H1 (cell line): ENCODE measurements at regions not wholly inside any gene's neighbourhood (a gene's known extent, or its start where the extent isn't known, plus 50 kb on each side); places are given as distances from the start of the nearest gene placed in this dataset.

Experiments used
- CTCF ChIA-PET: fragments of 300-600 bp; sonication (Branson Sonifier 250); formaldehyde crosslinking; loops from one replicate; lab custom pipeline; 2021; ENCODE audit not compliant: partially characterized antibody; lab: Charles Lee
- POLR2A ChIA-PET: fragments of 300-600 bp; sonication (Branson Sonifier 250); formaldehyde crosslinking; loops from one replicate; lab custom pipeline; 2021; ENCODE audit warnings: inconsistent platforms; ENCODE audit not compliant: partially characterized antibody; lab: Charles Lee
- DNase-seq, 2 experiments: peaks; one replicate each; pipeline versions ENCODE4 v3.0.0 to v3.0.0-alpha.2; 2010 to 2022; ENCODE audit warnings: low spot score in 2 of 2, low read depth in 1 of 2, mixed read lengths in 1 of 2
- FAIRE-seq: peaks from 2 replicates; lab custom pipeline; 2011; peaks lifted over from hg19 to GRCh38; lab: Jason Lieb, UNC
- H2AFZ ChIP-seq: 2 replicates; pipeline ENCODE4 v1.8.1; 2012; ENCODE audit warnings: low read length, inconsistent platforms
- H2AK5ac ChIP-seq: 2 replicates; pipeline ENCODE4 v1.6.1; 2013; ENCODE audit warnings: low read depth, low read length
- H2BK120ac ChIP-seq: replicated peaks from 2 replicates; pipeline ENCODE3; 2013; ENCODE audit warnings: low read depth, low read length, inconsistent platforms
- H2BK12ac ChIP-seq: 2 replicates; pipeline ENCODE4 v1.6.1; 2013; ENCODE audit warnings: low read depth, low read length
- H2BK15ac ChIP-seq: 2 replicates; pipeline ENCODE4 v1.6.1; 2013; ENCODE audit warnings: low read length
- H2BK20ac ChIP-seq: 2 replicates; pipeline ENCODE4 v1.6.1; 2013; ENCODE audit warnings: low read length
- H2BK5ac ChIP-seq: 2 replicates; pipeline ENCODE4 v1.6.1; 2013; ENCODE audit warnings: low read depth, low read length
- H3K14ac ChIP-seq: 2 replicates; pipeline ENCODE4 v1.6.1; 2013; ENCODE audit warnings: inconsistent platforms; ENCODE audit not compliant: insufficient read length
- H3K18ac ChIP-seq: 2 replicates; pipeline ENCODE4 v1.6.1; 2013; ENCODE audit warnings: low read length; ENCODE audit errors: extremely low read depth
- H3K23ac ChIP-seq: 2 replicates; pipeline ENCODE4 v1.6.1; 2013; ENCODE audit warnings: inconsistent platforms; ENCODE audit not compliant: insufficient read length
- H3K23me2 ChIP-seq: 2 replicates; pipeline ENCODE4 v1.6.1; 2013; ENCODE audit warnings: low read depth, low read length
- H3K27ac ChIP-seq: 2 replicates; pipeline ENCODE4 v1.6.1; 2011; ENCODE audit warnings: low read depth, low read length, inconsistent platforms
- H3K27me3 ChIP-seq, 4 experiments: replicated peaks in 1 of 4; 1 replicate in 1 of 4; 2 replicates in 3 of 4; pipeline versions ENCODE4 v1.6.1 to v1.8.1; 2011 to 2013; ENCODE audit warnings: low read length in 3 of 4, mild to moderate bottlenecking in 3 of 4, inconsistent platforms in 2 of 4, mixed read lengths in 2 of 4, moderate library complexity in 1 of 4; ENCODE audit not compliant: control insufficient read depth in 3 of 4, insufficient read depth in 3 of 4; ENCODE audit errors: extremely low read depth in 1 of 4
- H3K36me3 ChIP-seq, 4 experiments: 2 replicates each; pipeline versions ENCODE4 v1.6.1 to v1.8.1; 2011 to 2013; ENCODE audit warnings: mild to moderate bottlenecking in 4 of 4, low read length in 3 of 4, moderate library complexity in 2 of 4, control low read depth in 1 of 4, inconsistent platforms in 1 of 4; ENCODE audit not compliant: insufficient read depth in 4 of 4, control insufficient read depth in 2 of 4
- H3K4ac ChIP-seq: replicated peaks from 2 replicates; pipeline ENCODE3; 2013; ENCODE audit warnings: low read length, low read depth, mixed read lengths, inconsistent platforms; ENCODE audit not compliant: insufficient read length
- H3K4me1 ChIP-seq, 4 experiments: replicated peaks in 1 of 4; 1 replicate in 1 of 4; 2 replicates in 3 of 4; pipeline versions ENCODE4 v1.6.1 to v1.8.1; 2011 to 2013; ENCODE audit warnings: low read length in 3 of 4, inconsistent platforms in 2 of 4, mixed read lengths in 1 of 4; ENCODE audit not compliant: insufficient read depth in 4 of 4, control insufficient read depth in 3 of 4
- H3K4me2 ChIP-seq, 2 experiments: 2 replicates each; pipeline versions ENCODE4 v1.6.1 to v1.8.1; 2011 to 2013; ENCODE audit warnings: low read depth in 2 of 2, low read length in 2 of 2, control low read depth in 1 of 2, inconsistent platforms in 1 of 2, mild to moderate bottlenecking in 1 of 2; ENCODE audit not compliant: insufficient read depth in 1 of 2
- H3K4me3 ChIP-seq, 4 experiments: fragments of 200-600, 300-600 bp in 1 of 4; sonication (generic), shearing (Covaris generic), sonication (Bioruptor Twin) in 1 of 4; 2 replicates each; pipeline versions ENCODE4 v1.5.1 to v1.8.1; 2011 to 2016; ENCODE audit warnings: low read length in 4 of 4, low read depth in 3 of 4, control low read depth in 2 of 4, inconsistent platforms in 2 of 4, mild to moderate bottlenecking in 2 of 4, mixed read lengths in 1 of 4, moderate library complexity in 1 of 4; ENCODE audit not compliant: insufficient read depth in 2 of 4; ENCODE audit errors: extremely low read depth in 1 of 4
- H3K56ac ChIP-seq: replicated peaks from 2 replicates; pipeline ENCODE3; 2013; ENCODE audit warnings: low read depth, mild to moderate bottlenecking, mixed read lengths, low read length, inconsistent platforms; ENCODE audit not compliant: insufficient read length
- H3K79me1 ChIP-seq: 2 replicates; pipeline ENCODE4 v1.6.1; 2013; ENCODE audit warnings: low read depth, low read length, control low read depth
- H3K79me2 ChIP-seq, 2 experiments: 2 replicates each; pipeline versions ENCODE4 v1.6.1 to v1.8.1; 2012 to 2013; ENCODE audit warnings: low read length in 2 of 2, mild to moderate bottlenecking in 2 of 2, inconsistent platforms in 1 of 2; ENCODE audit not compliant: insufficient read depth in 2 of 2, control insufficient read depth in 1 of 2
- H3K9ac ChIP-seq, 4 experiments: replicated peaks in 1 of 4; 1 replicate in 1 of 4; 2 replicates in 3 of 4; pipeline versions ENCODE4 v1.6.1 to v1.8.1; 2011 to 2013; ENCODE audit warnings: low read depth in 3 of 4, low read length in 3 of 4, control low read depth in 2 of 4, mild to moderate bottlenecking in 2 of 4, moderate library complexity in 2 of 4, inconsistent platforms in 1 of 4; ENCODE audit errors: extremely low read depth in 1 of 4
- H3K9me3 ChIP-seq, 2 experiments: 2 replicates each; pipeline versions ENCODE4 v1.6.1 to v1.8.1; 2012 to 2013; ENCODE audit warnings: mild to moderate bottlenecking in 2 of 2, moderate library complexity in 2 of 2, control low read depth in 1 of 2, inconsistent platforms in 1 of 2, low read depth in 1 of 2, low read length in 1 of 2, mixed read lengths in 1 of 2; ENCODE audit not compliant: insufficient read depth in 2 of 2
- H4K20me1 ChIP-seq, 2 experiments: replicated peaks in 1 of 2; 2 replicates each; pipeline versions ENCODE3 to v1.8.1; 2011 to 2013; ENCODE audit warnings: inconsistent platforms in 2 of 2, low read length in 2 of 2, mild to moderate bottlenecking in 1 of 2; ENCODE audit not compliant: insufficient read depth in 2 of 2, control insufficient read depth in 1 of 2
- H4K5ac ChIP-seq: 2 replicates; pipeline ENCODE4 v1.6.1; 2013; ENCODE audit warnings: low read length, low read depth, mixed read lengths, inconsistent platforms; ENCODE audit not compliant: insufficient read length
- H4K8ac ChIP-seq: 2 replicates; pipeline ENCODE4 v1.8.0; 2013; ENCODE audit warnings: mild to moderate bottlenecking, moderate library complexity, low read length, inconsistent platforms; ENCODE audit not compliant: insufficient read depth; ENCODE audit errors: extremely low read depth
- H4K91ac ChIP-seq: replicated peaks from 2 replicates; pipeline ENCODE3; 2013; ENCODE audit warnings: low read length, mixed read lengths, inconsistent platforms; ENCODE audit not compliant: insufficient read length
- BCL11A ChIP-seq, 2 experiments: IDR thresholded peaks; one replicate each; pipeline ENCODE4 v1.6.1; 2011; ENCODE audit warnings: low read depth in 2 of 2, low read length in 2 of 2, mild to moderate bottlenecking in 2 of 2
- BRCA1 ChIP-seq: IDR thresholded peaks from 2 replicates; pipeline ENCODE4 v1.6.1; 2012; ENCODE audit warnings: low read depth, low read length, improper control_type of control experiment
- E2F6 ChIP-seq: IDR thresholded peaks from 2 replicates; pipeline ENCODE4 v1.6.1; 2012; ENCODE audit warnings: inconsistent platforms
- GABPA ChIP-seq: IDR thresholded peaks from 2 replicates; pipeline ENCODE4 v1.6.1; 2011; ENCODE audit warnings: mild to moderate bottlenecking, low read length, moderate library complexity, borderline replicate concordance; ENCODE audit not compliant: insufficient read depth
- JUND ChIP-seq: IDR thresholded peaks from 2 replicates; pipeline ENCODE4 v1.6.1; 2011; ENCODE audit warnings: mild to moderate bottlenecking, improper control_type of control experiment, low read length
- KDM1A ChIP-seq: fragments of 200-600, 300-600 bp; sonication (generic); IDR thresholded peaks from 2 replicates; pipeline ENCODE4 v1.7.1; 2016; ENCODE audit warnings: mild to moderate bottlenecking, low read length, borderline replicate concordance
- RXRA ChIP-seq: IDR thresholded peaks from 2 replicates; pipeline ENCODE4 v1.6.1; 2011; ENCODE audit warnings: low read depth, mild to moderate bottlenecking, low read length, moderate library complexity; ENCODE audit not compliant: insufficient read depth
- SIN3A ChIP-seq, 2 experiments: IDR thresholded peaks in 1 of 2; conservative IDR thresholded peaks in 1 of 2; 2 replicates each; pipeline ENCODE4 v1.6.1; 2011 to 2012; ENCODE audit warnings: low read length in 2 of 2, improper control_type of control experiment in 1 of 2, low read depth in 1 of 2, mild to moderate bottlenecking in 1 of 2
- SP4 ChIP-seq: IDR thresholded peaks from 2 replicates; pipeline ENCODE4 v1.6.1; 2012; ENCODE audit warnings: low read length, inconsistent platforms
- SUZ12 ChIP-seq: fragments of 200-600 bp; sonication (generic); IDR thresholded peaks from 2 replicates; pipeline ENCODE4 v1.6.1; 2012; ENCODE audit warnings: mild to moderate bottlenecking, inconsistent platforms, low read length, moderate library complexity, mixed read lengths
- TBP ChIP-seq: IDR thresholded peaks from 2 replicates; pipeline ENCODE4 v1.6.1; 2011; ENCODE audit warnings: low read depth, low read length, improper control_type of control experiment
- ZNF274 ChIP-seq: IDR thresholded peaks from 2 replicates; pipeline ENCODE4 v1.7.0; 2012; ENCODE audit warnings: low read length, borderline replicate concordance; ENCODE audit errors: extremely low read depth
- WGBS, 2 experiments: shearing (Covaris generic) in 1 of 2; methylation state at CpG; one replicate each; pipeline versions ENCODE4 v1.1.6 to v1.1.7; 2013 to 2015; ENCODE audit warnings: low lambda C conversion rate in 2 of 2, mixed read lengths in 2 of 2, inconsistent platforms in 1 of 2, low coverage in 1 of 2, missing lambda C conversion rate in 1 of 2; ENCODE audit not compliant: insufficient replicate concordance in 2 of 2, insufficient coverage in 1 of 2, insufficient read length in 1 of 2; ENCODE audit errors: extremely low coverage in 1 of 2, missing lambda C conversion rate in 1 of 2; 5-methylcytosine and 5-hydroxymethylcytosine counted together
- TF ChIP-seq, protein P1 (sequence below): IDR thresholded peaks from 2 replicates; pipeline ENCODE4 v1.6.1; 2012; ENCODE audit warnings: low read length, inconsistent platforms

DNA sequence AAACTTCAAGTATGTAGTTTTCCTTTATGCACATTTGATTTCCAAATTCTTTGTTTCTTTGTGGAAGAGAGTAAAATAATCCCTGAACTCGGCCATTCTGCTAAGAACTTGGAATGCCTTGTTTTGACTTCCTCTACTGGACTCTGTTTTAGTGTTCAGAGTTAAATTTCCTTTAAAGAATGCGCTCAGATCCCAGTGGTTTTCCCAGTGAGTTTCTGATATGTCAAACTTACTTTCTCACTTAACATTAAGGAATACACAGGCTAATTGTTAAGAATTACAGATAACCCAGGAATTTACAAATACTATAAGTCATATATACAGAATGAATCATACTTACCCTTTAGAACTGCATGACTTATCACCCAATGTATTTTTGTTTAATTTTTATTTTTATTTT is 1067.6 kb upstream of the CELF2 start:
- no peak overlapping the region for H2AFZ ChIP-seq
- H3K4me3 ChIP-seq = no peak overlapping the region
- H4K8ac ChIP-seq = no peak overlapping the region
- H3K9ac ChIP-seq = no peak overlapping the region
- no peaks in the 10 kb centered on the region for H3K36me3 ChIP-seq
- H3K23me2 ChIP-seq = no peaks in the 10 kb centered on the region
- no peak overlapping the region for H3K27ac ChIP-seq
- no peak overlapping the region for H2BK12ac ChIP-seq
- H3K4ac ChIP-seq = no peak overlapping the region
- no peaks in the 10 kb centered on the region for H3K79me1 ChIP-seq
- no peaks in the 10 kb centered on the region for H4K20me1 ChIP-seq
- H3K23ac ChIP-seq = no peak overlapping the region
- H3K4me1 ChIP-seq = no peaks in the 10 kb centered on the region
- H3K9me3 ChIP-seq = no peaks in the 10 kb centered on the region
- ChIA-PET POLR2A (no interaction called here), CTCF (no interaction called here)
- no peak overlapping the region for H2BK5ac ChIP-seq
- whole genome bisulfite sequencing, 2 experiments = 86% methylated on average over 2 of the region's 2 CpGs; no CpG with 5 or more reads in 1 of the 2 experiments
- H2BK120ac ChIP-seq = no peak overlapping the region
- no peak for DNase-seq
- H3K56ac ChIP-seq = no peak overlapping the region
- no peaks in the 10 kb centered on the region for H3K79me2 ChIP-seq
- no peak for FAIRE-seq
- no peak overlapping the region for H2AK5ac ChIP-seq
- H2BK15ac ChIP-seq = no peak overlapping the region
- H3K27me3 ChIP-seq = no peaks in the 10 kb centered on the region
- no peak overlapping the region for H3K14ac ChIP-seq
- H2BK20ac ChIP-seq = no peak overlapping the region
- H4K5ac ChIP-seq = no peak overlapping the region
- no peak overlapping the region for H3K18ac ChIP-seq
- no peak overlapping the region for H4K91ac ChIP-seq
- H3K4me2 ChIP-seq = no peak overlapping the region
- TF ChIP-seq JUND (no peak), TBP (no peak), BCL11A (IDR thresholded peaks at IDR 0.05; ENCODE audit: low read depth in 2 of 2, low read length in 2 of 2) (no peak), SIN3A (conservative IDR thresholded peaks at IDR 0.05 in 1 of 2, IDR thresholded peaks at IDR 0.05 in 1 of 2; ENCODE audit: low read depth in 1 of 2, low read length in 2 of 2) (no peak), KDM1A (no peak), GABPA (no peak), SP4 (no peak), RXRA (no peak), BRCA1 (no peak), ZNF274 (no peak), SUZ12 (no peak), E2F6 (no peak)
- TF ChIP-seq, protein P1, sequence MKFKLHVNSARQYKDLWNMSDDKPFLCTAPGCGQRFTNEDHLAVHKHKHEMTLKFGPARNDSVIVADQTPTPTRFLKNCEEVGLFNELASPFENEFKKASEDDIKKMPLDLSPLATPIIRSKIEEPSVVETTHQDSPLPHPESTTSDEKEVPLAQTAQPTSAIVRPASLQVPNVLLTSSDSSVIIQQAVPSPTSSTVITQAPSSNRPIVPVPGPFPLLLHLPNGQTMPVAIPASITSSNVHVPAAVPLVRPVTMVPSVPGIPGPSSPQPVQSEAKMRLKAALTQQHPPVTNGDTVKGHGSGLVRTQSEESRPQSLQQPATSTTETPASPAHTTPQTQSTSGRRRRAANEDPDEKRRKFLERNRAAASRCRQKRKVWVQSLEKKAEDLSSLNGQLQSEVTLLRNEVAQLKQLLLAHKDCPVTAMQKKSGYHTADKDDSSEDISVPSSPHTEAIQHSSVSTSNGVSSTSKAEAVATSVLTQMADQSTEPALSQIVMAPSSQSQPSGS = no peak
